ENCODE measurements at regions not wholly inside any gene's neighbourhood (a gene's known extent, or its start where the extent isn't known, plus 50 kb on each side); places are given as distances from the start of the nearest gene placed in this dataset.

- no peak overlapping the region for H3K27ac ChIP-seq
- H3K27me3 ChIP-seq (replicated peaks; ENCODE audit: insufficient read depth) = no peaks in the 10 kb centered on the region
- no peaks in the 10 kb centered on the region for H3K79me2 ChIP-seq (ENCODE audit: insufficient read depth)
- H3K4me1 ChIP-seq (ENCODE audit: insufficient read depth) = peaks cover 6% of the 10 kb centered on the region; the same call in 1 of the 2 replicates
- H3K4me2 ChIP-seq (ENCODE audit: unreplicated experiment) = no peak overlapping the region
- in situ Hi-C loops (cut with MboI) = no loop called here
- H4K20me1 ChIP-seq (ENCODE audit: insufficient read depth) = no peaks in the 10 kb centered on the region
- H2AFZ ChIP-seq = no peak overlapping the region
- H3K9me3 ChIP-seq (ENCODE audit: low read depth) = no peaks in the 10 kb centered on the region
- no peaks in the 10 kb centered on the region for H3K36me3 ChIP-seq (ENCODE audit: low read depth)
- DNase-seq = no peak
- no peak overlapping the region for H3K4me3 ChIP-seq
- 0 out of 2 replicates have a peak, but pooled peaks cover 4% of the 10 kb centered on the region for H3F3A ChIP-seq (ENCODE audit: insufficient read depth)
- no peak overlapping the region for H3K9ac ChIP-seq
- WGBS, 2 experiments (ENCODE audit: low coverage in 1 of 2, low lambda C conversion rate in 2 of 2, missing lambda C conversion rate in 2 of 2) = 76 to 79% methylated on average over 4 of the region's 4 CpGs
- H3K9me2 ChIP-seq (ENCODE audit: insufficient read depth) = no peaks in the 10 kb centered on the region
- TF ChIP-seq EZH2 (IDR thresholded peaks at IDR 0.05; ENCODE audit: insufficient read depth, poor library complexity, severe bottlenecking) (no peak), EZH2phosphoT487 (IDR thresholded peaks at IDR 0.05; ENCODE audit: insufficient read depth, low read depth) (no peak)
Observed at GRCh38 chr14:85463512-85463911, 66.4 kb upstream of the FLRT2 start.

DNA sequence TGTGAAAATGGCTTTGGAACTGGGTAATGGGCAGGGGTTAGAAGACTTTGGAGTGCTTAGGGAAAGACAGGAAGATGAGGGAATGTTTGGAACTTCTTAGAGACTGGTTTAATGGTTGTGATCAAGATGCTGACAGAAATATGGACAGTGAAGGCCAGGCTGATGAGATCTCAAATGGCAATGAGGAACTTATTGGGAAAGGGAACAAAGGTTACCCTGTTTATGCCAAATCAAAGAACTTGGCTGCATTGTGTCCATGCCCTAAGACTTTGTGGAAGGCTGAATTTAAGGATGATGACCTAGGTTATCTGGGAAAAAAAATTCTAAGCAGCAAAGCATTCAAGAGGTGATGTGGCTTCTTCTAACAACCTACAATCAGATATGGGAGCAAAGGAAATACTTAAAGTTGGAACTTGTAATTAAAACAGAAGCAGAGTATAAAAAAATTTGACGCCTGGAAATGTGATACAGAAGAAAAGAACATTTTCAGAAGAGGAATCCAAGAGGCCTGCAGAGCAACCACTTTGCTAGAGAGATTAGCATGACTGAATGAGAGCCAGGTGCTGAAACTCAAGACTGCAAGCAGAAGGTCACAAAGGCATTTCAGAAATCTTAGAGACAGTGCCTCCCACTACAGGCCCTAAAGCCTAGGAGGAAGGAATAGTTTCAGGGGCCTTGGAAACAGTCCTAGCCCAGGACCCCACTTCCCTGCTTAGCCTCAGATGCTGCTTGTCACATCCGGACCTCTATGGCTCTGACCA is 65.6 kb upstream of the FLRT2 start:
- in situ Hi-C loops (cut with MboI) = no loop called here
- Histone ChIP-seq H4K20me1 (ENCODE audit: insufficient read depth) (no peaks in the 10 kb centered on the region), H3K4me3 (no peak overlapping the region), H3K4me1 (ENCODE audit: insufficient read depth) (peaks cover 6% of the 10 kb centered on the region; the same call in 1 of the 2 replicates), H3K9me3 (ENCODE audit: low read depth) (no peaks in the 10 kb centered on the region), H3K9ac (no peak overlapping the region), H3K9me2 (ENCODE audit: insufficient read depth) (no peaks in the 10 kb centered on the region), H3K27me3 (replicated peaks; ENCODE audit: insufficient read depth) (no peaks in the 10 kb centered on the region), H3F3A (ENCODE audit: insufficient read depth) (0 out of 2 replicates have a peak, but pooled peaks cover 4% of the 10 kb centered on the region), H3K36me3 (ENCODE audit: low read depth) (no peaks in the 10 kb centered on the region), H3K27ac (no peak overlapping the region), H3K79me2 (ENCODE audit: insufficient read depth) (no peaks in the 10 kb centered on the region), H2AFZ (no peak overlapping the region), H3K4me2 (ENCODE audit: unreplicated experiment) (no peak overlapping the region)
- 64 to 69% methylated on average over 2 of the region's 2 CpGs for WGBS, 2 experiments (ENCODE audit: low coverage in 1 of 2, low lambda C conversion rate in 2 of 2, missing lambda C conversion rate in 2 of 2)
- no peak for TF ChIP-seq EZH2phosphoT487 (IDR thresholded peaks at IDR 0.05; ENCODE audit: insufficient read depth, low read depth)
- DNase-seq = no peak

GRCh38 chr14:85466678-85467077 is 63.3 kb upstream of the FLRT2 start:
- H3K36me3 ChIP-seq (ENCODE audit: low read depth) = no peaks in the 10 kb centered on the region
- no peaks in the 10 kb centered on the region for H3K27me3 ChIP-seq (replicated peaks; ENCODE audit: insufficient read depth)
- H3K9ac ChIP-seq = no peak overlapping the region
- WGBS, 2 experiments (ENCODE audit: low coverage in 1 of 2, low lambda C conversion rate in 2 of 2, missing lambda C conversion rate in 2 of 2) = 34 to 36% methylated on average over 3 of the region's 3 CpGs
- in situ Hi-C loops (cut with MboI) = no loop called here
- no peaks in the 10 kb centered on the region for H3K9me2 ChIP-seq (ENCODE audit: insufficient read depth)
- TF ChIP-seq EZH2phosphoT487 (IDR thresholded peaks at IDR 0.05; ENCODE audit: insufficient read depth, low read depth) (no peak), EZH2 (IDR thresholded peaks at IDR 0.05; ENCODE audit: insufficient read depth, poor library complexity, severe bottlenecking) (no peak)
- no peaks in the 10 kb centered on the region for H4K20me1 ChIP-seq (ENCODE audit: insufficient read depth)
- H3K4me1 ChIP-seq (ENCODE audit: insufficient read depth) = peaks cover 20% of the 10 kb centered on the region
- peak; percentile 46 for DNase-seq
- H3K9me3 ChIP-seq (ENCODE audit: low read depth) = no peaks in the 10 kb centered on the region
- no peak overlapping the region for H3K4me2 ChIP-seq (ENCODE audit: unreplicated experiment)
- no peak overlapping the region for H3K4me3 ChIP-seq
- no peaks in the 10 kb centered on the region for H3K79me2 ChIP-seq (ENCODE audit: insufficient read depth)
- peaks cover 12% of the 10 kb centered on the region for H3F3A ChIP-seq (ENCODE audit: insufficient read depth)
- no peak overlapping the region for H3K27ac ChIP-seq
- no peak overlapping the region for H2AFZ ChIP-seq

GRCh38 chr14:85468816-85469215 is 61.1 kb upstream of the FLRT2 start:
- Histone ChIP-seq H3K9me3 (ENCODE audit: low read depth) (no peaks in the 10 kb centered on the region), H3K4me3 (no peak overlapping the region), H3K79me2 (ENCODE audit: insufficient read depth) (no peaks in the 10 kb centered on the region), H4K20me1 (ENCODE audit: insufficient read depth) (no peaks in the 10 kb centered on the region), H3K9ac (no peak overlapping the region), H3K27me3 (replicated peaks; ENCODE audit: insufficient read depth) (no peaks in the 10 kb centered on the region), H3K36me3 (ENCODE audit: low read depth) (no peaks in the 10 kb centered on the region), H3K4me2 (ENCODE audit: unreplicated experiment) (no peak overlapping the region), H3K9me2 (ENCODE audit: insufficient read depth) (no peaks in the 10 kb centered on the region), H3F3A (ENCODE audit: insufficient read depth) (peaks cover 21% of the 10 kb centered on the region), H3K27ac (no peak overlapping the region), H3K4me1 (ENCODE audit: insufficient read depth) (peaks cover 28% of the 10 kb centered on the region), H2AFZ (no peak overlapping the region)
- WGBS, 2 experiments (ENCODE audit: low coverage in 1 of 2, low lambda C conversion rate in 2 of 2, missing lambda C conversion rate in 2 of 2) = 44 to 54% methylated on average over 2 of the region's 2 CpGs
- in situ Hi-C loops (cut with MboI) = no loop called here
- TF ChIP-seq EZH2 (IDR thresholded peaks at IDR 0.05; ENCODE audit: insufficient read depth, poor library complexity, severe bottlenecking) (no peak), EZH2phosphoT487 (IDR thresholded peaks at IDR 0.05; ENCODE audit: insufficient read depth, low read depth) (no peak)
- no peak for DNase-seq
